Endothelial cell of umbilical vein (primary cell): ENCODE measurements at regions not wholly inside any gene's neighbourhood (a gene's known extent, or its start where the extent isn't known, plus 50 kb on each side); places are given as distances from the start of the nearest gene placed in this dataset.

Source experiments
- BruUV-seq: library from RNA; stranded (reverse); fragments of 400-500 nt; replicated peaks from 2 replicates; lab custom pipeline; 2021; lab: Mats Ljungman, UMichigan
- CTCF ChIA-PET: fragments of 300-600, 350-600 bp; sonication (Branson Sonifier 250); formaldehyde crosslinking; loops from one replicate; lab custom pipeline; 2021; ENCODE audit warnings: antibody characterized with exemption, inconsistent platforms; lab: Charles Lee
- POLR2A ChIA-PET: fragments of 300-600, 350-600 bp; sonication (Branson Sonifier 250); formaldehyde crosslinking; loops from one replicate; lab custom pipeline; 2021; ENCODE audit warnings: antibody characterized with exemption, inconsistent platforms; lab: Charles Lee
- DNase-seq: peaks from one replicate; pipeline ENCODE4 v3.0.0-alpha.2; 2011; ENCODE audit warnings: low read depth, low spot score
- FAIRE-seq: peaks from 2 replicates; lab custom pipeline; 2011; peaks lifted over from hg19 to GRCh38; lab: Jason Lieb, UNC
- H2AFZ ChIP-seq: 2 replicates; pipeline ENCODE4 v1.6.0; 2012; ENCODE audit warnings: low read depth, low read length, control low read depth, inconsistent platforms
- H3K27ac ChIP-seq: 2 replicates; pipeline ENCODE4 v1.5.1; 2011; ENCODE audit warnings: low read depth, mild to moderate bottlenecking, control low read depth, low read length, moderate library complexity; ENCODE audit not compliant: insufficient read depth
- H3K27me3 ChIP-seq, 2 experiments: 2 replicates each; pipeline versions ENCODE4 v1.6.0 to v1.6.1; 2011; ENCODE audit warnings: low read length in 2 of 2, mixed read lengths in 1 of 2; ENCODE audit not compliant: control insufficient read depth in 2 of 2, insufficient read depth in 2 of 2
- H3K36me3 ChIP-seq, 2 experiments: 2 replicates in 1 of 2; 3 replicates in 1 of 2; pipeline ENCODE4 v1.5.1; 2011; ENCODE audit warnings: low read length in 2 of 2, mild to moderate bottlenecking in 1 of 2, moderate library complexity in 1 of 2; ENCODE audit not compliant: control insufficient read depth in 2 of 2, insufficient read depth in 2 of 2; ENCODE audit errors: extremely low read depth in 1 of 2
- H3K4me1 ChIP-seq: 3 replicates; pipeline ENCODE4 v1.5.1; 2011; ENCODE audit warnings: mild to moderate bottlenecking, low read length; ENCODE audit not compliant: control insufficient read depth, insufficient read depth; ENCODE audit errors: extremely low read depth
- H3K4me2 ChIP-seq: 2 replicates; pipeline ENCODE4 v1.6.1; 2011; ENCODE audit warnings: low read length, control low read depth, mixed read lengths; ENCODE audit not compliant: insufficient read depth
- H3K4me3 ChIP-seq, 3 experiments: fragments of 200-600 bp in 1 of 3; sonication (generic), shearing (Covaris generic) in 1 of 3; replicated peaks in 1 of 3; 2 replicates each; pipeline ENCODE4 v1.5.1; 2011 to 2016; ENCODE audit warnings: control low read depth in 3 of 3, low read length in 3 of 3, mild to moderate bottlenecking in 2 of 3, inconsistent platforms in 1 of 3, low read depth in 1 of 3, moderate library complexity in 1 of 3; ENCODE audit not compliant: insufficient read depth in 1 of 3
- H3K79me2 ChIP-seq: 2 replicates; pipeline ENCODE4 v1.6.0; 2012; ENCODE audit warnings: low read length, inconsistent platforms; ENCODE audit not compliant: control insufficient read depth, insufficient read depth
- H3K9ac ChIP-seq: replicated peaks from 2 replicates; pipeline ENCODE3; 2011; ENCODE audit warnings: low read length, control low read depth; ENCODE audit not compliant: insufficient read depth; ENCODE audit errors: extremely low read depth
- H3K9me1 ChIP-seq: replicated peaks from 3 replicates; pipeline ENCODE4 v1.6.0; 2011; ENCODE audit warnings: mild to moderate bottlenecking, low read length; ENCODE audit not compliant: control insufficient read depth, insufficient read depth; ENCODE audit errors: extremely low read depth
- H3K9me3 ChIP-seq: replicated peaks from 2 replicates; pipeline ENCODE4 v1.5.1; 2012; ENCODE audit warnings: low read length, inconsistent platforms; ENCODE audit not compliant: control insufficient read depth, insufficient read depth
- H4K20me1 ChIP-seq: replicated peaks from 2 replicates; pipeline ENCODE3; 2011; ENCODE audit warnings: mild to moderate bottlenecking, low read length; ENCODE audit not compliant: control insufficient read depth, insufficient read depth; ENCODE audit errors: extremely low read depth
- CTCF ChIP-seq, 2 donors: IDR thresholded peaks; 1 replicate in 1 of 2; 2 replicates in 1 of 2; pipeline ENCODE4 v1.5.1; 2011; ENCODE audit warnings: low read length in 2 of 2, mild to moderate bottlenecking in 2 of 2, moderate library complexity in 2 of 2, control low read depth in 1 of 2, inconsistent platforms in 1 of 2, low read depth in 1 of 2; ENCODE audit not compliant: insufficient read depth in 1 of 2; ENCODE audit errors: extremely low read depth in 1 of 2
- EZH2 ChIP-seq: IDR thresholded peaks from 2 replicates; pipeline ENCODE4 v1.6.1; 2012; ENCODE audit warnings: borderline replicate concordance, low read depth, mild to moderate bottlenecking, moderate library complexity, low read length, inconsistent platforms; ENCODE audit not compliant: severe bottlenecking
- FOS ChIP-seq: IDR thresholded peaks from 2 replicates; pipeline ENCODE4 v1.6.1; 2011; ENCODE audit warnings: mild to moderate bottlenecking, low read length, moderate library complexity, borderline replicate concordance; ENCODE audit not compliant: insufficient read depth
- GATA2 ChIP-seq: IDR thresholded peaks from 2 replicates; pipeline ENCODE4 v1.7.0; 2011; ENCODE audit warnings: low read depth, mild to moderate bottlenecking, moderate library complexity, mixed read lengths, low read length; ENCODE audit not compliant: insufficient read length, insufficient read depth
- JUN ChIP-seq: IDR thresholded peaks from 2 replicates; pipeline ENCODE4 v1.6.1; 2011; ENCODE audit warnings: borderline replicate concordance, low read depth; ENCODE audit not compliant: insufficient read length, insufficient read depth
- MAX ChIP-seq: IDR thresholded peaks from 2 replicates; pipeline ENCODE4 v1.6.1; 2011; ENCODE audit not compliant: insufficient read depth, insufficient read length
- MYC ChIP-seq: IDR thresholded peaks from one replicate; pipeline ENCODE4 v1.6.1; 2011; ENCODE audit warnings: mild to moderate bottlenecking, low read depth, low read length
- POLR2A ChIP-seq: IDR thresholded peaks from 2 replicates; pipeline ENCODE4 v1.6.1; 2012; ENCODE audit warnings: low read depth, mild to moderate bottlenecking, control low read depth, low read length
- POLR2AphosphoS5 ChIP-seq: IDR thresholded peaks from 2 replicates; pipeline ENCODE4 v1.6.1; 2012; ENCODE audit warnings: low read depth, mild to moderate bottlenecking, control low read depth, low read length, moderate library complexity; ENCODE audit not compliant: insufficient read depth
- dilution Hi-C: fragments of 300-500 bp; cut with MboI; formaldehyde crosslinking; loops from one replicate; pipeline ENCODE4 v1.15.0; 2019; ENCODE audit warnings: low sequenced_read_pairs; ENCODE audit not compliant: extremely low pct_ligation_motif_present
- intact Hi-C: fragments of 100-400 bp; cut with micrococcal nuclease; formaldehyde crosslinking; loops from one replicate; pipeline ENCODE4 v1.10.0; 2022

GRCh38 chr13:58254943-58255342 is 623.4 kb downstream of the PCDH17 start:
- intact Hi-C loops = no loop called here
- no peak for DNase-seq
- TF ChIP-seq POLR2A (no peak), MAX (no peak), JUN (no peak), MYC (no peak), FOS (no peak), CTCF (IDR thresholded peaks at IDR 0.05; ENCODE audit: extremely low read depth in 1 of 2, insufficient read depth in 1 of 2, low read depth in 1 of 2, low read length in 2 of 2) (no peak), POLR2AphosphoS5 (no peak), GATA2 (no peak), EZH2 (no peak)
- dilution Hi-C loops = no loop called here
- Histone ChIP-seq H3K9ac (no peak overlapping the region), H3K27me3 (no peaks in the 10 kb centered on the region), H4K20me1 (no peaks in the 10 kb centered on the region), H3K4me1 (no peaks in the 10 kb centered on the region), H3K4me3 (no peak overlapping the region), H2AFZ (no peak overlapping the region), H3K9me1 (no peaks in the 10 kb centered on the region), H3K27ac (no peak overlapping the region), H3K9me3 (no peaks in the 10 kb centered on the region), H3K4me2 (no peak overlapping the region), H3K79me2 (no peaks in the 10 kb centered on the region), H3K36me3 (no peaks in the 10 kb centered on the region)
- ChIA-PET CTCF (interaction anchor here (0.6 kb wide), 1 partner anchor 43 kb away, joined by 3 read pairs; no protein-coding TSS in a partner anchor), POLR2A (no interaction called here)
- BruUV-seq = no TSS peak
- FAIRE-seq = no peak
